ENCODE measurements at regions not wholly inside any gene's neighbourhood (a gene's known extent, or its start where the extent isn't known, plus 50 kb on each side); places are given as distances from the start of the nearest gene placed in this dataset.

- H3K4me3 ChIP-seq (ENCODE audit: low read depth, low read length), result no peak overlapping the region
Measured at GRCh38 chr20:10802236-10802635, 128.4 kb upstream of the JAG1 start.

- no peak overlapping the region for H3K4me3 ChIP-seq (ENCODE audit: low read depth, low read length)
Measured at GRCh38 chr20:10805764-10806163, 132.0 kb upstream of the JAG1 start.

- H3K4me3 ChIP-seq (ENCODE audit: low read depth, low read length), result no peak overlapping the region
Measured at GRCh38 chr20:10806539-10806938, 132.7 kb upstream of the JAG1 start.

- H3K4me3 ChIP-seq (ENCODE audit: low read depth, low read length), result no peak overlapping the region
Measured at GRCh38 chr20:10807013-10807412, 133.2 kb upstream of the JAG1 start.

GRCh38 chr20:10812759-10813327 is 139.0 kb upstream of the JAG1 start:
- no peak overlapping the region for H3K4me3 ChIP-seq (ENCODE audit: low read depth, low read length)

GRCh38 chr20:10823585-10823984 is 149.8 kb upstream of the JAG1 start:
- H3K4me3 ChIP-seq (ENCODE audit: low read depth, low read length), result no peak overlapping the region

- no peak overlapping the region for H3K4me3 ChIP-seq (ENCODE audit: low read depth, low read length)
Measured at GRCh38 chr20:10824750-10825500, 151.1 kb upstream of the JAG1 start.

GRCh38 chr20:10826111-10826510 is 152.3 kb upstream of the JAG1 start:
- H3K4me3 ChIP-seq (ENCODE audit: low read depth, low read length), result no peak overlapping the region

- no peak overlapping the region for H3K4me3 ChIP-seq (ENCODE audit: low read depth, low read length)
Measured at GRCh38 chr20:10828180-10828579, 154.4 kb upstream of the JAG1 start.

GRCh38 chr20:10832141-10832540 is 158.3 kb upstream of the JAG1 start:
- H3K4me3 ChIP-seq (ENCODE audit: low read depth, low read length), result no peak overlapping the region

GRCh38 chr20:10837901-10838300 is 164.1 kb upstream of the JAG1 start:
- no peak overlapping the region for H3K4me3 ChIP-seq (ENCODE audit: low read depth, low read length)

- H3K4me3 ChIP-seq (ENCODE audit: low read depth, low read length), result no peak overlapping the region
Measured at GRCh38 chr20:10842116-10842515, 168.3 kb upstream of the JAG1 start.

- no peak overlapping the region for H3K4me3 ChIP-seq (ENCODE audit: low read depth, low read length)
Measured at GRCh38 chr20:10843146-10843711, 169.4 kb upstream of the JAG1 start.

- no peak overlapping the region for H3K4me3 ChIP-seq (ENCODE audit: low read depth, low read length)
Measured at GRCh38 chr20:10846766-10847165, 173.0 kb upstream of the JAG1 start.

- H3K4me3 ChIP-seq (ENCODE audit: low read depth, low read length), result no peak overlapping the region
Measured at GRCh38 chr20:10848810-10849370, 175.1 kb upstream of the JAG1 start.

- no peak overlapping the region for H3K4me3 ChIP-seq (ENCODE audit: low read depth, low read length)
Measured at GRCh38 chr20:10853176-10853575, 179.4 kb upstream of the JAG1 start.

- no peak overlapping the region for H3K4me3 ChIP-seq (ENCODE audit: low read depth, low read length)
Measured at GRCh38 chr20:10853731-10854130, 179.9 kb upstream of the JAG1 start.

GRCh38 chr20:10854976-10855375 is 181.2 kb upstream of the JAG1 start:
- no peak overlapping the region for H3K4me3 ChIP-seq (ENCODE audit: low read depth, low read length)

- H3K4me3 ChIP-seq (ENCODE audit: low read depth, low read length), result no peak overlapping the region
Measured at GRCh38 chr20:10855778-10856177, 182.0 kb upstream of the JAG1 start.

GRCh38 chr20:10856237-10857015 is 182.6 kb upstream of the JAG1 start:
- H3K4me3 ChIP-seq (ENCODE audit: low read depth, low read length), result no peak overlapping the region

- H3K4me3 ChIP-seq (ENCODE audit: low read depth, low read length), result no peak overlapping the region
Measured at GRCh38 chr20:10857352-10858070, 183.7 kb upstream of the JAG1 start.

Measured in iPS-11a (cell line).